DND-41 (cell line): ENCODE measurements at regions not wholly inside any gene's neighbourhood (a gene's known extent, or its start where the extent isn't known, plus 50 kb on each side); places are given as distances from the start of the nearest gene placed in this dataset.

Source experiments
- ATAC-seq: fragments of 200-7000 bp; cut with Tn5 transposase; 3 replicates; pipeline ENCODE4 v1.9.1; 2021; ENCODE audit warnings: low read depth; ENCODE audit not compliant: insufficient read depth
- DNase-seq: peaks from one replicate; pipeline ENCODE4 v3.0.0-alpha.2; 2020
- H2AFZ ChIP-seq: 2 replicates; pipeline ENCODE4 v1.6.0; 2012; ENCODE audit warnings: low read depth, low read length
- H3K27ac ChIP-seq: 2 replicates; pipeline ENCODE4 v1.5.1; 2012; ENCODE audit warnings: low read length, inconsistent platforms
- H3K27me3 ChIP-seq: fragments of 200-600 bp; sonication (generic); 2 replicates; pipeline ENCODE4 v1.6.0; 2012; ENCODE audit warnings: low read length, mild to moderate bottlenecking, inconsistent platforms; ENCODE audit not compliant: insufficient read depth, poor library complexity
- H3K36me3 ChIP-seq: 2 replicates; pipeline ENCODE4 v1.5.1; 2012; ENCODE audit warnings: low read length, inconsistent platforms; ENCODE audit not compliant: insufficient read depth
- H3K4me1 ChIP-seq: 2 replicates; pipeline ENCODE4 v1.5.1; 2012; ENCODE audit warnings: mild to moderate bottlenecking, low read length; ENCODE audit not compliant: insufficient read depth
- H3K4me2 ChIP-seq: 2 replicates; pipeline ENCODE4 v1.6.0; 2012; ENCODE audit warnings: mild to moderate bottlenecking, moderate library complexity, low read length, inconsistent platforms; ENCODE audit not compliant: insufficient read depth
- H3K4me3 ChIP-seq, 2 experiments: fragments of 200-600 bp in 1 of 2; shearing (Covaris generic) in 1 of 2; 2 replicates each; pipeline ENCODE4 v1.5.1; 2012 to 2016; ENCODE audit warnings: inconsistent platforms in 2 of 2, low read length in 2 of 2, mild to moderate bottlenecking in 2 of 2, low read depth in 1 of 2, moderate library complexity in 1 of 2
- H3K79me2 ChIP-seq: 2 replicates; pipeline ENCODE4 v1.6.0; 2012; ENCODE audit warnings: low read length, inconsistent platforms; ENCODE audit not compliant: insufficient read depth
- H3K9ac ChIP-seq: 2 replicates; pipeline ENCODE4 v1.6.0; 2012; ENCODE audit warnings: low read depth, mild to moderate bottlenecking, inconsistent platforms, low read length, moderate library complexity
- H3K9me3 ChIP-seq: 2 replicates; pipeline ENCODE4 v1.5.1; 2012; ENCODE audit warnings: low read length, moderate library complexity, mild to moderate bottlenecking, inconsistent platforms; ENCODE audit not compliant: insufficient read depth, severe bottlenecking
- H4K20me1 ChIP-seq: 2 replicates; pipeline ENCODE4 v1.6.0; 2012; ENCODE audit warnings: low read length; ENCODE audit not compliant: insufficient read depth
- CTCF ChIP-seq: IDR thresholded peaks from 2 replicates; pipeline ENCODE4 v1.5.1; 2012; ENCODE audit warnings: borderline replicate concordance, low read length, moderate library complexity, mild to moderate bottlenecking; ENCODE audit not compliant: poor library complexity, severe bottlenecking; ENCODE audit errors: extremely low read depth
- EZH2 ChIP-seq: IDR thresholded peaks from 3 replicates; pipeline ENCODE4 v1.6.1; 2012; ENCODE audit warnings: borderline replicate concordance, low read depth, mild to moderate bottlenecking, moderate library complexity, low read length, inconsistent platforms; ENCODE audit not compliant: severe bottlenecking

GRCh38 chr6:113805173-113805790, 51.9 kb upstream of the MARCKS start:
- Histone ChIP-seq H3K9me3 (no peaks in the 10 kb centered on the region), H3K9ac (no peak overlapping the region), H3K27me3 (no peaks in the 10 kb centered on the region), H3K36me3 (no peaks in the 10 kb centered on the region), H3K27ac (no peak overlapping the region), H3K4me1 (no peaks in the 10 kb centered on the region), H2AFZ (no peak overlapping the region), H3K79me2 (no peaks in the 10 kb centered on the region), H3K4me2 (no peak overlapping the region), H4K20me1 (no peaks in the 10 kb centered on the region), H3K4me3 (no peak overlapping the region)
- DNase-seq (no peak), ATAC-seq (no peak)
- TF ChIP-seq CTCF = no peak
- no peak for TF ChIP-seq EZH2

- Histone ChIP-seq H3K27me3 (no peaks in the 10 kb centered on the region), H3K79me2 (no peaks in the 10 kb centered on the region), H4K20me1 (no peaks in the 10 kb centered on the region), H3K9me3 (no peaks in the 10 kb centered on the region), H3K9ac (no peak overlapping the region), H3K4me1 (no peaks in the 10 kb centered on the region), H2AFZ (no peak overlapping the region), H3K27ac (no peak overlapping the region), H3K4me3 (no peak overlapping the region), H3K36me3 (no peaks in the 10 kb centered on the region), H3K4me2 (no peak overlapping the region)
- TF ChIP-seq CTCF = no peak
- no peak for TF ChIP-seq EZH2
- ATAC-seq (no peak), DNase-seq (no peak)
Measured at GRCh38 chr6:113805811-113806495, 51.2 kb upstream of the MARCKS start.
